SK-N-MC (cell line): ENCODE measurements at regions not wholly inside any gene's neighbourhood (a gene's known extent, or its start where the extent isn't known, plus 50 kb on each side); places are given as distances from the start of the nearest gene placed in this dataset.

Experiments
- DNase-seq: peaks from one replicate; pipeline ENCODE4 v3.0.0-alpha.2; 2011; ENCODE audit warnings: low read depth, low spot score
- H3K27ac ChIP-seq: fragments of 200-600 bp; sonication (generic); 2 replicates; pipeline ENCODE4 v1.5.1; 2016; ENCODE audit warnings: mixed run types
- H3K36me3 ChIP-seq: fragments of 200-600 bp; sonication (generic); 2 replicates; pipeline ENCODE4 v1.6.1; 2017; ENCODE audit warnings: antibody characterized with exemption, low read length, mixed read lengths; ENCODE audit not compliant: insufficient read depth
- H3K4me3 ChIP-seq: fragments of 200-600 bp; sonication (generic); 2 replicates; pipeline ENCODE4 v1.5.1; 2016
- H3K9ac ChIP-seq: fragments of 200-600 bp; sonication (generic); 2 replicates; pipeline ENCODE4 v1.8.0; 2017; ENCODE audit warnings: mixed run types, mixed read lengths; ENCODE audit not compliant: insufficient read length
- H3K9me3 ChIP-seq: fragments of 200-600 bp; sonication (generic); 2 replicates; pipeline ENCODE4 v1.6.1; 2017; ENCODE audit warnings: low read depth, mild to moderate bottlenecking, antibody characterized with exemption, low read length, moderate library complexity, mixed read lengths
- EZH2 ChIP-seq: fragments of 200-600 bp; sonication (generic); IDR thresholded peaks from one replicate; pipeline ENCODE4 v1.6.1; 2017; ENCODE audit warnings: antibody characterized with exemption
- FOXP2 ChIP-seq: optimal IDR thresholded peaks from 2 replicates; pipeline ENCODE3; 2011; ENCODE audit warnings: mild to moderate bottlenecking, moderate library complexity; ENCODE audit not compliant: insufficient read depth; ENCODE audit errors: extremely low read length, control extremely low read depth
- POLR2AphosphoS5 ChIP-seq: IDR thresholded peaks from 2 replicates; pipeline ENCODE4 v1.6.1; 2012; ENCODE audit warnings: mild to moderate bottlenecking, low read depth, low read length, borderline replicate concordance

DNA sequence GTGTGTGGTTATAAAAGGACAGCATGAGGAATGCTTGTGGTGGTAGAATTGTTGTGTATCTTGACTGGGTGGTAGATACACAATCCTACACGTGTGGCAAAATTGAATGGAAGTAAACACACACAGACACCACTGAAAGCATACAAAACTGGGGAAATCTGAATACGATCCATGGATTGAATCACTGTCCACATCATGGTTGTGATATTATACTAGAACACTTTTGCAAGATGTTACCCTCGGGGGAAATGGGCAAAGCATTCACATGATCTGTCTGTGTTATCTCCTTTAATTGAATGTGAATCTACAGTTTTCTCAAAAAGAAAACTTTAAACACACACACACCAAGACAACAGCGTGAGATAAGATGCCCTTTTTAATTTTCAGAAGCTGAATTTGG lies 165.2 kb upstream of the CELF2 start:
- Histone ChIP-seq H3K36me3 (no peaks in the 10 kb centered on the region), H3K27ac (no peak overlapping the region), H3K9ac (no peak overlapping the region), H3K9me3 (no peaks in the 10 kb centered on the region), H3K4me3 (no peak overlapping the region)
- no peak for DNase-seq
- TF ChIP-seq POLR2AphosphoS5 = no peak
- no peak for TF ChIP-seq FOXP2
- no peak for TF ChIP-seq EZH2

- no peak for DNase-seq
- no peaks in the 10 kb centered on the region for H3K36me3 ChIP-seq
- no peak for TF ChIP-seq EZH2
- no peak for TF ChIP-seq FOXP2
- no peak for TF ChIP-seq POLR2AphosphoS5
These were observed 163.7 kb upstream of the CELF2 start for GRCh38 chr10:10853954-10854353.

DNA sequence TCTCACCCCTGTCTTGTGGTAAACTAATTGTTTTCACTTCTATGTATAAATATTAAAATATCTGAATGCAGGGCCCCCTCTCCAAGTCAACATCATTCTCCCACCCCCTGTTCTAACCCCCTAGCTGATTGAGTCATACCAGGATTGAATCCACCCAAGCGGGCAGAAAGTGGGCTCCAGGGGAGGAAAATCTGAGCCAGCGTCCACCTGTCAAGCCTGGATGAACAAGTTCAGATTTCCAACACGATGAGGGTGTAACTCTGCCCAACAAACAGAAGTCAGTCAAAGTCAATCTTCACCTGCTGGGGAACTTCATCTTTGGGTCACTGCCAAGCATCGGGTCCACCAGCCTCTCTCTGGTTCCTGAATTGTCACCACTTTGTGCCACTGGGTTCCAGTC lies 162.9 kb upstream of the CELF2 start:
- TF ChIP-seq EZH2 (no peak), POLR2AphosphoS5 (no peak), FOXP2 (no peak)
- no peak for DNase-seq
- Histone ChIP-seq H3K36me3 (no peaks in the 10 kb centered on the region), H3K9me3 (no peaks in the 10 kb centered on the region), H3K9ac (no peak overlapping the region), H3K27ac (no peak overlapping the region), H3K4me3 (no peak overlapping the region)

More at GRCh38 chr10:10853954-10854353, 163.7 kb upstream of the CELF2 start:
- H3K9ac ChIP-seq = no peak overlapping the region
- H3K9me3 ChIP-seq = no peaks in the 10 kb centered on the region
- H3K27ac ChIP-seq = no peak overlapping the region
- H3K4me3 ChIP-seq = no peak overlapping the region

DNA sequence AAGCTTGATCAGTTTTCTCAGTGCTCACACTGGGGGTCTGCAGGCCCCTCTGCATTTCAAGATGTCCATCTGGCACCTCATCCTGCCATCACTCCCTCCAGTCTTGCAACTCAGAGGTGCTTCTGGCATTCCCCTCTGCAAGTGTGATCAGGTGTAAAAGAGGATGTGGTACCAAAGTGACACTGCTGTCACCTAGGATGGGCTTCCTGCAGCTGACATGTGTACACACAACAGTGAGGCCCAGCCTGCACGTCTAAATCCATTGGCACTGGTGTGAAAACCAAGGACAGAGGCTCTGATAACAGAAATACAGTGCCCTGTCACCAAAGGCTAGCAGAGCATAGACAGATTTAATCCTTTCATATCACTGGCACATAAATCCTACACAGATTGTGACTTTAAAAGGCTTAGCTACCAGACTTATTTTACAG lies 162.5 kb upstream of the CELF2 start:
- TF ChIP-seq EZH2 (no peak), POLR2AphosphoS5 (no peak), FOXP2 (no peak)
- Histone ChIP-seq H3K4me3 (no peak overlapping the region), H3K27ac (no peak overlapping the region), H3K9ac (no peak overlapping the region), H3K36me3 (no peaks in the 10 kb centered on the region), H3K9me3 (no peaks in the 10 kb centered on the region)
- DNase-seq = no peak

DNA sequence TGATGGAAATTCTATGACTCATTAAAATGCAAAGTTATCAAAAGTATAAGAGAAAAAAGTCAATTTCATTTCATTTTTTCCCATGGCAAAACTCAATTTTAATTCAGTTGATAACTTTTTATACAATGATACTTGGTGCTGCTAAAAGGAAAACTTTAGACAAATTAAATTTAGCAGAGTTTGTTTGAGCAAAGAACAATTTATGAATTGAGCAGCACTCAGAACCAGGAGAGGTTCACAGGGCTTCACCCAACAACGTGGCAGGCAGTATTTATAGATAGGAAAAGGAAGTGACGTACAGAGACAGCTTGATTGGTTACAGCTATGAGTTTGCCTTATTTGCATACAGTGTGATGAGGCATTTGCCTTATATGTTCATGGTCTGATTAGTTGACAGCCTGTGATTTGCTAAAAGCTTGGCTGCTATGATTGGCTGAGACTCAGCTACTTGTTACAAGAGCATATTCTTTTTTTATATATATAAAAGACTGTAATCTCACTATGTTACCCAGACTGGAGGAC lies 157.2 kb upstream of the CELF2 start:
- H3K27ac ChIP-seq = no peak overlapping the region
- H3K9me3 ChIP-seq = no peaks in the 10 kb centered on the region
- H3K36me3 ChIP-seq = no peaks in the 10 kb centered on the region
- DNase-seq = no peak
- TF ChIP-seq EZH2 (no peak), POLR2AphosphoS5 (no peak), FOXP2 (no peak)
- H3K9ac ChIP-seq = no peak overlapping the region
- no peak overlapping the region for H3K4me3 ChIP-seq

DNA sequence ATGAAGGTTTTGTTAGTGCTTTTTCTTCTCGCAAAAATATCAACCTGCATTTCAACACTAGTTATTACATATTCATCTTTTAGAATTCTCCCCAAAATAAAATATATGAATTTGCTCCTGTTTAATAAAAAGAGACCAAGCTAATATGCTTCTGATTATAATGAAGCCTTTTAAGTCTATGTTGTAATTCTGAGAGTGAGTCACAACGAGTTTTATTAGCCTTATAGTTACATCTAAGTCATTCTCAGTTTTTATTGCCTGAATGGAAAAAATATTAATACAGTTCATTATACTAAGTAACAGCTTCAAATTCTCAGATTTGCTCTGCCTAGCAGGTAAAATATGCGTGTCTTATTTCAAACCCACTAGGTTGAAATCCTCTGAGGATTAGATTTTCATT lies 152.4 kb upstream of the CELF2 start:
- Histone ChIP-seq H3K36me3 (no peaks in the 10 kb centered on the region), H3K4me3 (no peak overlapping the region), H3K9me3 (no peaks in the 10 kb centered on the region), H3K9ac (no peak overlapping the region), H3K27ac (no peak overlapping the region)
- no peak for DNase-seq
- TF ChIP-seq POLR2AphosphoS5 (no peak), FOXP2 (no peak), EZH2 (no peak)

DNA sequence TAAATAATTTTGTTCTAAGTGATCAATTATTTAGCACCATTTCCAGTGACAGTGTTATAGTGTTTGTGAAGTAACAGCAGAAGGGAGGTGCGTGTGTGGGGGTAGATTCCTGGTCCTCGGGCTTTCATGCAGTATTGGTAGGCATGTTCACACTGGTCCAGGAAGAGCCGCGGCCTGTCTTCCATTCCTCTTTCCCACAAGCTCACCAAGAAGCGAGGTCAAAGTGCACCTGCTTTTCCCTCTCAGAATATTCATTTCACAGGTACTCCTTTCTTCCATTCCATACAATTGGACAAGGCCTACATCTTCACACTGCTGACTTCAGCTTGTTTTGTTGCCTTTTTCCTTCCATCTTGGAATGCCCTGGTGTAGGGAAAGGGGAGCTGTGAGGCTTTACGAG lies 151.8 kb upstream of the CELF2 start:
- Histone ChIP-seq H3K9me3 (no peaks in the 10 kb centered on the region), H3K36me3 (no peaks in the 10 kb centered on the region), H3K9ac (no peak overlapping the region), H3K27ac (no peak overlapping the region), H3K4me3 (no peak overlapping the region)
- no peak for DNase-seq
- TF ChIP-seq EZH2 (no peak), POLR2AphosphoS5 (no peak), FOXP2 (no peak)

DNA sequence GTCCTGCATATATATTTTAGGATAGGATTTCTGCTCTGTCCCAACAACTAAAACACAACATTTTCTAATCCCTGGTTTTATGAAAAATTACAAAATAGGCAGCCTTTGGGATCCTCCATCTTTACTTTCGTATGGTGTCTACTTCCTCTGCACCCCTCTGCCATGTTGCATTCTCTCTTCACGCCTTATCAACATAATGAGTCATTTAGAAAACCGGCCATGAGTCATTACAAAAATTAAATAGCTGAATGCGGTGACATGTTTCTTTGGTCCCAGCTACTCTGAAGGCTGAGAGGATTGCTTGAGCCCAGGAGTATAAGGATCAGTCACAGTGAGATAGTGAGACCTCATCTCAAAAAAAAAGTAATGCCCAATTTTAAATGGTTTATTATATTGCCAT lies 148.1 kb upstream of the CELF2 start:
- no peak for DNase-seq
- H3K9me3 ChIP-seq = no peaks in the 10 kb centered on the region
- TF ChIP-seq EZH2 (no peak), POLR2AphosphoS5 (no peak), FOXP2 (no peak)
- no peak overlapping the region for H3K4me3 ChIP-seq
- no peaks in the 10 kb centered on the region for H3K36me3 ChIP-seq
- no peak overlapping the region for H3K27ac ChIP-seq
- no peak overlapping the region for H3K9ac ChIP-seq

DNA sequence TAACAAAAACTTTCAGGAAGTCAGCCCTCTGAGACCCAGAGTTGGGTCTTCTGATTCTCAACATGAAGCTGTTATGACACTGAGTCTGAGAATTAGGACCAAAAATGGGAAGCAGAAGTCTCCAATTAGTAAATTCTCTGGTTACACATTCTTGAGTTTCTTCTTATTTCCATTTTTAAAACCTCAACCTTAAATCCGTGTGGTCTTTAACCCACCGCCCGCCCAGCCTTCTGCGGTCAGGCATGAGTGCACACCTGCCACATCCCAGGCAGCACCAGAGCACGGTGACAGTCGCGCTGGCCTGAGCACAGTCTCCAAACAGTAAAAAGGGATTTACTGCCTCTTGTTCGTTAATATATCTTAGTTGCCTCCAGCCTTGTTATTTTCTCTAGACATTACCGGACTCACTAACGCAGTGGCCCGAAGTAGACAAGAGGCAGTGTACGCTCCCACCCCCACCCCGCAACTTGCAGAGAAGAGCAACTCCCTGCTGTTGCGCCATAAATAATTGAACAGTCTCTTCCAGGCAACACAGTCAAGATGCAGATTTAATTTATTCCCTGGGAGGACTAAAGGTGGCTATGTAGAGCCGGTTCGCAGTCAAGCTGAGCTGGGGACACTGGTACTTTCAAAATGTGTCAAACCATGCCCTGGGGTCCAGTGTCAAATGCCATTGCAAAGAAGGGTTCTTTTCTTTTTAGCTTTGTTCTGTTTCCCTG lies 147.0 kb upstream of the CELF2 start:
- H3K27ac ChIP-seq = no peak overlapping the region
- no peaks in the 10 kb centered on the region for H3K36me3 ChIP-seq
- no peak for DNase-seq
- no peaks in the 10 kb centered on the region for H3K9me3 ChIP-seq
- no peak for TF ChIP-seq POLR2AphosphoS5
- TF ChIP-seq FOXP2 = no peak
- no peak overlapping the region for H3K9ac ChIP-seq
- H3K4me3 ChIP-seq = no peak overlapping the region
